HG02588 (cell line): ENCODE measurements at regions not wholly inside any gene's neighbourhood (a gene's known extent, or its start where the extent isn't known, plus 50 kb on each side); places are given as distances from the start of the nearest gene placed in this dataset.
"Not testable (repeated sequence)": the region's sequence is repeated elsewhere in the genome, so short reads cannot be mapped to it uniquely, and the experiment has no call there.

ENCODE experiments used
- ATAC-seq: cut with Tn5 transposase; IDR thresholded peaks from one replicate; pipeline ENCODE4 v1.9.1; 2021; ENCODE audit warnings: mild to moderate bottlenecking, moderate library complexity; ENCODE audit not compliant: unreplicated experiment

GRCh38 chr4:3878678-3879077 lies 112.5 kb downstream of the ADRA2C start:
- no peak for ATAC-seq

GRCh38 chr4:3879681-3880614 lies 113.8 kb downstream of the ADRA2C start:
- ATAC-seq: no peak

- no peak for ATAC-seq
Measured at GRCh38 chr4:3880615-3881120, 114.5 kb downstream of the ADRA2C start.

- ATAC-seq: not testable (repeated sequence)
Measured at GRCh38 chr4:3882316-3882885, 116.2 kb downstream of the ADRA2C start.

GRCh38 chr4:3884261-3884660 lies 118.1 kb downstream of the ADRA2C start:
- not testable (repeated sequence) for ATAC-seq

GRCh38 chr4:3893590-3893989 lies 127.4 kb downstream of the ADRA2C start:
- not testable (repeated sequence) for ATAC-seq

GRCh38 chr4:3894086-3894959 lies 128.1 kb downstream of the ADRA2C start:
- not testable (repeated sequence) for ATAC-seq

GRCh38 chr4:3896441-3896840 lies 130.3 kb downstream of the ADRA2C start:
- ATAC-seq: no peak

GRCh38 chr4:3896871-3897578 lies 130.8 kb downstream of the ADRA2C start:
- ATAC-seq: not testable (repeated sequence)

GRCh38 chr4:3898098-3898497 lies 131.9 kb downstream of the ADRA2C start:
- ATAC-seq: no peak

- not testable (repeated sequence) for ATAC-seq
Measured at GRCh38 chr4:3898928-3899327, 132.7 kb downstream of the ADRA2C start.

- ATAC-seq: not testable (repeated sequence)
Measured at GRCh38 chr4:3904264-3904955, 138.2 kb downstream of the ADRA2C start.

- ATAC-seq: not testable (repeated sequence)
Measured at GRCh38 chr4:3909616-3910015, 143.4 kb downstream of the ADRA2C start.

- not testable (repeated sequence) for ATAC-seq
Measured at GRCh38 chr4:3910161-3910950, 144.2 kb downstream of the ADRA2C start.

- ATAC-seq: no peak
Measured at GRCh38 chr4:3911252-3911856, 145.2 kb downstream of the ADRA2C start.

GRCh38 chr4:3914511-3914910 lies 148.3 kb downstream of the ADRA2C start:
- not testable (repeated sequence) for ATAC-seq

- ATAC-seq: not testable (repeated sequence)
Measured at GRCh38 chr4:3919509-3919908, 153.3 kb downstream of the ADRA2C start.

- ATAC-seq: not testable (repeated sequence)
Measured at GRCh38 chr4:3921902-3922301, 155.7 kb downstream of the ADRA2C start.
